ENCODE measurements at regions not wholly inside any gene's neighbourhood (a gene's known extent, or its start where the extent isn't known, plus 50 kb on each side); places are given as distances from the start of the nearest gene placed in this dataset.
"Not testable (repeated sequence)": the region's sequence is repeated elsewhere in the genome, so short reads cannot be mapped to it uniquely, and the experiment has no call there.

- intact Hi-C loops (cut with DNase I): loop anchor here (10.0 kb wide), 1 partner anchor 1098 kb away; no protein-coding TSS in a partner anchor
These were observed 320.7 kb downstream of the PTPRU start for GRCh38 chr1:29557066-29557465.

GRCh38 chr1:29556657-29557056, 320.3 kb downstream of the PTPRU start:
- intact Hi-C loops (cut with DNase I): loop anchor here (10.0 kb wide), 1 partner anchor 1098 kb away; no protein-coding TSS in a partner anchor
- DNase-seq: peak in 1 of 42 donors; percentile 25

More at GRCh38 chr1:29557066-29557465, 320.7 kb downstream of the PTPRU start:
- DNase-seq: peak in 1 of 42 donors; percentile 10

DNA sequence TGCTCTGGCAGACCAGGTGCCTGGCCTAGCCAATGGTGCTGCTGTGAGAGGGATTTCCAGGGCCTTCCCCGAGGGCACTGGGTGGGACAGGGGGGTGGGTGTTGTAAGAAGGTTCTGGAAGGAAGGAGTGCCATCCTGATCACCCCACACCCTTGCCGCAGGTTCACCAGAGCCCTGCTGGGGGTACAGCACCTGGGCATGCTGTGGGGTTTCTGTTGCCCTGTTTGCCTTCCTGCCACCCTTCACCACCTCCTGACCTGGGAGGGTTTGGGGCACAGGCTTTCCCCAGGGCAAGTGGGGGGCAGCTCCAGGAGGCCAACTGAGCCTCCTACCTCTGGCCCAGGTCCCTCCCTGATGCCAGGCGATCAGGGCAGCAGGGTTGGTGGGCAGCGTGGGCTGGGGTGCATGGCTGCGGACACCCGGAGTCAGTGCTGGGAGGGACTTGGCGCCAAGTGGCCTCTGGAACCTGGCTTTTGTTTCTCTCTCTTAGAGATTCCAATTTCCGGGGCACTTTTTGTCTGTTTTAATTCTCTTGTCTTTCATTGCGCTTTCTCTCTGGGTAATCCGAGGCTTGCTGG, 318.8 kb downstream of the PTPRU start:
- intact Hi-C loops (cut with DNase I): loop anchor here (10.0 kb wide), 1 partner anchor 1100 kb away; no protein-coding TSS in a partner anchor
- peak in 1 of 42 donors; percentile 31 for DNase-seq

- intact Hi-C loops (cut with DNase I): loop anchor here (10.0 kb wide), 1 partner anchor 1101 kb away; no protein-coding TSS in a partner anchor
- no peak for DNase-seq
These were observed 318.0 kb downstream of the PTPRU start for GRCh38 chr1:29554208-29554778.

GRCh38 chr1:29551123-29551936, 315.0 kb downstream of the PTPRU start:
- intact Hi-C loops (cut with DNase I): loop anchor here (10.0 kb wide), 1 partner anchor 1103 kb away; no protein-coding TSS in a partner anchor
- DNase-seq: peak in 1 of 42 donors; percentile 37

DNA sequence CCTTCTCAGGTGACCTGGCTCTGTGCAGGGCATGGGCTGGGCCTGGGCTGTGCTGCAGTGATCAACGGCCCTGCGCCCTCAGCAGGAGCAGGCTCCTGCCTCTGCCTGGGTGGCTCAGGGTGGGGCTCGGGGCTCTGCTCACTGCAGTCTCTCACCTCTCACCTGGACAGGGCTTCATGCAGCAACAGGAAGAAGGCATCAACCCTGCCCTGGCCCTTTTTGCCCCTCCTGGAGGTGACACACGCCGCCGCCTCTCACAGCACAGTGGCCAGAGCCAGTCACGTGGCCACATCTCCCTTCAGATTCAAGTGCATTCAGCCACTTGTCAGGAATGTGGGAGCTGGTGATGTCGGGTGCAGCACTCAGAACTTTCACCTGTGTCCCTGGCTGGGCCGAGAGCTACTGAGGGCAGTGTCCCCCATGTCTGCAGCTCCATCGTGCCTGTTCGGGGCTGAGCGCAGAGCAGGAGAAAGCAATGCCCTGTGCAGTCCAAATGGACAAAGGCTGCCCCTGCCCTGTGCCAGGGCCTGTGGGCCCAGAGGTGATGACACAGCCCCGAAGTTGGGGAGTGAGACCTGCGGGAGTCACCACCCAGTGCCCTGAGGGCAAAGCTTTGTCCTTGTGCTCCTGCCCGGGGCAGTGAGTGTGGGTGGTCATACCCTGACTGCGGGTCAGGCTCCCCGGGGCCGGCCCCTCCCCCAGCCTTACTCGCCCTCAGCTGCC, 314.0 kb downstream of the PTPRU start:
- intact Hi-C loops (cut with DNase I): loop anchor here (10.0 kb wide), 1 partner anchor 1105 kb away; no protein-coding TSS in a partner anchor
- DNase-seq: peak in 1 of 42 donors; percentile 30

DNA sequence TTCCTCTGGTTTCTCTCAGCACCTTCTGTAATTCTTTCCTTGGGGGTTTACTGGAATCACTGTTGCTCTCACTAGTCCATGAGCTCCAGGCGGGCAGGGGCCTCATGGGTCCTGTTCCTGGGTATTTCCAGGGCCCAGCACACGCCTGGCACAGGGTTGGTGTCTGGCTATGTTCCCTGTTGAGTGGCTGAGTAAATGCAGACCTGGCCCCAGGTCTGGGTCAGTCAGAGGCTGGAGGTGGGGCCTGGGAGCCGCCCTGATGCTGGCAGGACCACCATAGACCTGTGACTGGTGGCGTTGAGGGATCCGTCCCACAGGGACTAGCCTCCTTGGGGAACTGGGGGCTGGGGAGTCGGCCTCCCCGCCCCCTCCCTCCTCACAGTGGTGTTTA, 313.4 kb downstream of the PTPRU start:
- not testable (repeated sequence) for DNase-seq
- intact Hi-C loops (cut with DNase I): loop anchor here (10.0 kb wide), 1 partner anchor 1105 kb away; no protein-coding TSS in a partner anchor

DNA sequence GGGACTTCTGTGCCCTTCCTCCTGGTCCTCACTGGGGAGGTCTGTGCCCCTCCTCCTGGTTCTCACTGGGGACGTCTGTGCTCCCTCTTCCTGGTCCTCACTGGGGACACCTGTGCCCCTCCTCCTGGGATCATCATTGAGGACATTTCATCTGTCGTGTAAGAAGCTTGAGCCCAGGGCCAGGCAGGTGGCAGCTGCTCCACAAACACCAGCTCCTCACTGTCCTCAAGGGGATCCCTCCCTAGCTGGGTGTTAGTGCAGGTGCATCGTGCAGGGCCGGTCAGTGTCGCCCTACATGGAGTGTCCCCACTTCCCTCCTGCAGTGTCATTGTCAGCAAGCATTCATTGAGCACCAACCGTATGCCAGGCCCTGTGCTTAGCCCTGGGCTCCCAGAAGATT, 312.7 kb downstream of the PTPRU start:
- intact Hi-C loops (cut with DNase I): no loop called here
- DNase-seq: peak in 1 of 42 donors; percentile 30

- intact Hi-C loops (cut with DNase I): no loop called here
- peak in 1 of 42 donors; percentile 26 for DNase-seq
These were observed 311.8 kb downstream of the PTPRU start for GRCh38 chr1:29548091-29548490.

- intact Hi-C loops (cut with DNase I): no loop called here
- peak in 1 of 42 donors; percentile 25 for DNase-seq
These were observed 311.0 kb downstream of the PTPRU start for GRCh38 chr1:29547300-29547699.

DNA sequence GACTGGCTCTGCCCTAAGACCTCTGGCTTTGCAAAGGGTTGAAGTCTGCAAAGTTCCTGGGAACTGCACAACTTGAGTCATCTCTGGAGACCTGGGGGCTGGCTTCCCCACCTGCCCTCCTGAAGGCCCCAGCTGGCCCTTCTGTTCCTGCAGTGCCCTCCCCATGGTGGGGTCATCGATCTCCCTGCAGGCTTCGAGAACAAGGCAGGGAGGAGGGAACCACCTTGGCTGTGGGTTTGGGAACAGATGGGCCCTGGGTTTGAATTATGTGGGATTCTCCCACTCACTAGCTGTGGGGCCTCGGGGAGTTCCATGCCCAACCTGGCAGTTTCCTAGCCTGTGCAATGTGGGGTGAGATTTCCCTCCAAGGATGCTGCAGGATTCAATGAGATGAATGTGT, 310.2 kb downstream of the PTPRU start:
- DNase-seq: peak in 1 of 42 donors; percentile 33
- intact Hi-C loops (cut with DNase I): no loop called here

- peak in 1 of 42 donors; percentile 23 for DNase-seq
- intact Hi-C loops (cut with DNase I): no loop called here
These were observed 308.1 kb downstream of the PTPRU start for GRCh38 chr1:29544406-29544805.

DNA sequence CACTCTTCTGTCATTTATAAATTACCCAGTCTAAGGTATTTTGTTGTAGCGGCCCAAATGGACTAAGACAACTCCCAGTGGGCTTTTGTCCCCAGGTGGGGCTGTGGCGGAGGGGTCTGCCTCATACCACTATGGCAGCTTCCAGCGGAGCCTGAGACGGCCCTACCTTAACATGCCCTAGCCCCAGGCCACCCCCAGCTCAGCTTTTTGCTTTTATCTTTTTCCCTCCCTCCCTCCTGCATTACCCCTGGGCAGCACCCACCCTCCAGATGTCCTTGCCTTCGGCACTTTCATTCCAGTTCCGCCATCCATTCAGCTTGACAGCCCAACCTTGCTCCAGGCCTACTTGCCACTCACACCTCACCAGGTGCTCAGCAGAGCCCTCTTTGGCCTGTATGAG, 307.3 kb downstream of the PTPRU start:
- intact Hi-C loops (cut with DNase I): no loop called here
- peak in 1 of 42 donors; percentile 32 for DNase-seq

- intact Hi-C loops (cut with DNase I): no loop called here
- DNase-seq: peak in 3 of 42 donors; percentile 13 to 34 (median 16)
These were observed 306.2 kb downstream of the PTPRU start for GRCh38 chr1:29542548-29542947.

DNA sequence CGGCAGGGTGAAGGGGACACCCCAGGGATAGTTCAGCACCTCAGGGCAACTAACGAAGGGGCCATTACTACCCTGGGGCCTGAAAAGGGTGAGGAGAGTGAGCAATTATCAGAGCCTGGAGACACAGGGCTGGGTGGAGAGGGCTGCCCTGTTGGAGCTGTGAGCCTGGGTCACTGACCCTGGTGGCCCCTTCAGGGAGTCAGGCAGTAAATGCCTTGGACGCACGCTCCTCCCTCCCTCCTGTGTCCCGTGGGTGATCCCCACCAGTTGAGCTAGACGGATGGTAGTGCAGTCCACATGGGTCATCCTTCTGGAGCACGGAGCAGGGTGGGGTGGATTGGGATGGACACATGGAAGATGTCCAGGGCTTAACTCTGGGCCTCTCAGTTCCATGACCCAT, 305.3 kb downstream of the PTPRU start:
- intact Hi-C loops (cut with DNase I): no loop called here
- peak in 3 of 42 donors; percentile 7 to 22 (median 13) for DNase-seq

GRCh38 chr1:29540801-29541357, 304.6 kb downstream of the PTPRU start:
- intact Hi-C loops (cut with DNase I): no loop called here
- DNase-seq: peak in 3 of 42 donors; percentile 3 to 23 (median 15)

DNA sequence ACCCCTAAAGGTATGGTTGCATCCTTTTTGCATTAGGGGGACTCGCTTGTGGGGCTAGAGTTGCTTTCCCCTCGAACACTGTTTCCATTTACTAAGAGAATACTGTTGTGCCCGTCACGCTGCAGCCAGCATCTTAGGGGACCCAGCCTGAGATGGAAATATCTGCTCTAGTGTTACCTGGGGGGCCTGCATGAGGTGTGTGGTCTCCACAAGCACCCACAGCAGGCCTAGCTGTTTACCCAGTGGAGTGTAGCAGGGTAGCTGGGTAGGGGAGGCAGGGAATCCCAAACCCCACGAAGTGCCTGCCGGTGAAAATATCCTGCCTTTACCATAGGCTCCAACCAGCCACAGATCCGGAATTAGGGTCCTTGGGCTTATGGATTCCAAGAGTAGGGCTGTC, 303.6 kb downstream of the PTPRU start:
- intact Hi-C loops (cut with DNase I): no loop called here
- peak in 2 of 42 donors; percentile 7 to 10 for DNase-seq

DNA sequence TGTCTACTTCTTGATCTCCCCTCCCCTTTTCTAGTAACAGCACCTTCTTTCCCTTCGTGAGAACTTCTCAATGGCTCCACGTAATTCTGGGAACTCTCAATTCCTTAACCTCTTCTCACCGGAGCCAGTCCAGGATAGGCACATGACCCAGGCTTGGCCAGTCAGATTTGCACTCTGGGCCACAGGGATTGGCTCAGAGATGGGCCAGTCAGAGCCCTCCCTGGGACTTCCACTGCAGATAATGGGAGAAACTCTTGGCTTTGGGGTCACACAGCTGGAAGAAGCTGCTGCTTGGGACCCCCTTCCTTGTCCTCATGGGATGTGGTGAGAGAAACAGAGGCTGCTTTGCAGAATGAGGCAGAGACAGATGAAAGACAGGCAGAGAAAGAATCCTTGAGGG, 302.3 kb downstream of the PTPRU start:
- DNase-seq: peak in 1 of 42 donors; percentile 9

GRCh38 chr1:29532751-29533150, 296.4 kb downstream of the PTPRU start:
- DNase-seq: peak in 2 of 42 donors; percentile 8 to 13
- intact Hi-C loops (cut with DNase I): no loop called here

More for the DNA sequence above, 302.3 kb downstream of the PTPRU start:
- intact Hi-C loops (cut with DNase I): no loop called here

Measured in head of caudate nucleus (tissue), 42 donors.